ENCODE measurements at regions not wholly inside any gene's neighbourhood (a gene's known extent, or its start where the extent isn't known, plus 50 kb on each side); places are given as distances from the start of the nearest gene placed in this dataset.

- Mint-ChIP-seq H3K27me3 (ENCODE audit: low read depth in 2 of 2) (no peaks in the 10 kb centered on the region), H3K36me3 (no peaks in the 10 kb centered on the region), H3K9me3 (peaks cover 5% of the 10 kb centered on the region in 2 donors), H3K27ac (peak overlapping the region in 1 of 2 donors; percentile 36), H3K4me1 (peaks cover 10 to 14% of the 10 kb centered on the region in 2 donors), H3K4me3 (no peak overlapping the region)
- ATAC-seq (no peak), DNase-seq (no peak)
- Histone ChIP-seq H3K36me3 (ENCODE audit: control insufficient read depth, insufficient read depth, low read length) (no peaks in the 10 kb centered on the region), H3K9me3 (ENCODE audit: control insufficient read depth, insufficient read depth, low read length) (no peaks in the 10 kb centered on the region), H3K27me3 (ENCODE audit: control insufficient read depth, insufficient read depth, low read length) (no peaks in the 10 kb centered on the region), H3K4me3 (ENCODE audit: low read length) (no peak overlapping the region), H3K27ac (ENCODE audit: low read length) (peak overlapping the region; percentile 25), H3K4me1 (ENCODE audit: control insufficient read depth, insufficient read depth, low read length) (peaks cover 3% of the 10 kb centered on the region)
- no CpG with 5 or more reads among the region's 1 CpG for WGBS (ENCODE audit: insufficient coverage)
- TF ChIP-seq, protein P1, sequence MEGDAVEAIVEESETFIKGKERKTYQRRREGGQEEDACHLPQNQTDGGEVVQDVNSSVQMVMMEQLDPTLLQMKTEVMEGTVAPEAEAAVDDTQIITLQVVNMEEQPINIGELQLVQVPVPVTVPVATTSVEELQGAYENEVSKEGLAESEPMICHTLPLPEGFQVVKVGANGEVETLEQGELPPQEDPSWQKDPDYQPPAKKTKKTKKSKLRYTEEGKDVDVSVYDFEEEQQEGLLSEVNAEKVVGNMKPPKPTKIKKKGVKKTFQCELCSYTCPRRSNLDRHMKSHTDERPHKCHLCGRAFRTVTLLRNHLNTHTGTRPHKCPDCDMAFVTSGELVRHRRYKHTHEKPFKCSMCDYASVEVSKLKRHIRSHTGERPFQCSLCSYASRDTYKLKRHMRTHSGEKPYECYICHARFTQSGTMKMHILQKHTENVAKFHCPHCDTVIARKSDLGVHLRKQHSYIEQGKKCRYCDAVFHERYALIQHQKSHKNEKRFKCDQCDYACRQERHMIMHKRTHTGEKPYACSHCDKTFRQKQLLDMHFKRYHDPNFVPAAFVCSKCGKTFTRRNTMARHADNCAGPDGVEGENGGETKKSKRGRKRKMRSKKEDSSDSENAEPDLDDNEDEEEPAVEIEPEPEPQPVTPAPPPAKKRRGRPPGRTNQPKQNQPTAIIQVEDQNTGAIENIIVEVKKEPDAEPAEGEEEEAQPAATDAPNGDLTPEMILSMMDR (IDR thresholded peaks at IDR 0.05) = no peak
- intact Hi-C loops (cut with micrococcal nuclease) = no loop called here
Observed at GRCh38 chr12:87311206-87311605, 718.0 kb downstream of the C12orf50 start.

GRCh38 chr12:87310126-87310525 is 719.1 kb downstream of the C12orf50 start:
- ATAC-seq (no peak), DNase-seq (no peak)
- H3K36me3 Mint-ChIP-seq = no peaks in the 10 kb centered on the region
- no peak overlapping the region for H3K27ac Mint-ChIP-seq
- Histone ChIP-seq H3K4me1 (ENCODE audit: control insufficient read depth, insufficient read depth, low read length) (peaks cover 3% of the 10 kb centered on the region), H3K9me3 (ENCODE audit: control insufficient read depth, insufficient read depth, low read length) (no peaks in the 10 kb centered on the region), H3K4me3 (ENCODE audit: low read length) (no peak overlapping the region), H3K27ac (ENCODE audit: low read length) (no peak overlapping the region), H3K36me3 (ENCODE audit: control insufficient read depth, insufficient read depth, low read length) (no peaks in the 10 kb centered on the region), H3K27me3 (ENCODE audit: control insufficient read depth, insufficient read depth, low read length) (no peaks in the 10 kb centered on the region)
- no peaks in the 10 kb centered on the region for H3K27me3 Mint-ChIP-seq (ENCODE audit: low read depth in 2 of 2)
- intact Hi-C loops (cut with micrococcal nuclease) = no loop called here
- no CpG with 5 or more reads among the region's 1 CpG for WGBS (ENCODE audit: insufficient coverage)
- H3K9me3 Mint-ChIP-seq = peaks cover 3% of the 10 kb centered on the region in 2 donors
- no peak overlapping the region for H3K4me3 Mint-ChIP-seq
- peaks cover 10 to 14% of the 10 kb centered on the region in 2 donors for H3K4me1 Mint-ChIP-seq
- TF ChIP-seq, protein P1 (IDR thresholded peaks at IDR 0.05) = no peak

GRCh38 chr12:87305481-87305880 is 723.7 kb downstream of the C12orf50 start:
- H3K4me3 Mint-ChIP-seq = no peak overlapping the region
- Histone ChIP-seq H3K4me3 (ENCODE audit: low read length) (no peak overlapping the region), H3K36me3 (ENCODE audit: control insufficient read depth, insufficient read depth, low read length) (no peaks in the 10 kb centered on the region), H3K4me1 (ENCODE audit: control insufficient read depth, insufficient read depth, low read length) (no peaks in the 10 kb centered on the region), H3K27me3 (ENCODE audit: control insufficient read depth, insufficient read depth, low read length) (no peaks in the 10 kb centered on the region), H3K9me3 (ENCODE audit: control insufficient read depth, insufficient read depth, low read length) (no peaks in the 10 kb centered on the region), H3K27ac (ENCODE audit: low read length) (no peak overlapping the region)
- TF ChIP-seq, protein P1 (IDR thresholded peaks at IDR 0.05) = no peak
- intact Hi-C loops (cut with micrococcal nuclease) = no loop called here
- peaks cover 8 to 10% of the 10 kb centered on the region in 2 donors for H3K9me3 Mint-ChIP-seq
- no peak for ATAC-seq
- H3K36me3 Mint-ChIP-seq = no peaks in the 10 kb centered on the region
- no peak overlapping the region for H3K27ac Mint-ChIP-seq
- peaks cover 3 to 4% of the 10 kb centered on the region in 2 donors for H3K4me1 Mint-ChIP-seq
- DNase-seq = no peak
- H3K27me3 Mint-ChIP-seq (ENCODE audit: low read depth in 2 of 2) = no peaks in the 10 kb centered on the region

DNA sequence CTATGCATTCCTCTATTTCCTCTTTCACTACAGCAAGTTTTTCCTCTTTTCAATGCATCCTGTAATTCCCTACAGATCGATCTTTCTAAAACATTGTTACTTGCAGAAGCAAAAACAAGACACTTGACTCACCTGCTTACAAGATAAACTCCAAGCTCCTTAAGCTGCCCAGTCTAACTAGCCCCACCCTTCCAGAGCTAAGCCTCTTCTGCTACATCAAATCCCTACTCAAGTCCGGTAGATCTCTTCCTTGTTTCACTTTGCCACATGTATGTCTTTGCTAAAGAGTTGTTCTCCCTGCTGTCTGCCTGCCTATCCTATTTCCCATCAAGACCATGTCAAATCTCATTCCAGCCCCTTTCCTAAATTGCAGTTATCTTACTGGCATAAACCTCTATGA is 724.8 kb downstream of the C12orf50 start:
- Mint-ChIP-seq H3K36me3 (no peaks in the 10 kb centered on the region), H3K27me3 (ENCODE audit: low read depth in 2 of 2) (no peaks in the 10 kb centered on the region), H3K4me3 (no peak overlapping the region), H3K9me3 (peaks cover 8 to 15% of the 10 kb centered on the region in 2 donors), H3K27ac (no peak overlapping the region), H3K4me1 (no peaks in the 10 kb centered on the region)
- no peaks in the 10 kb centered on the region for H3K9me3 ChIP-seq (ENCODE audit: control insufficient read depth, insufficient read depth, low read length)
- intact Hi-C loops (cut with micrococcal nuclease) = no loop called here
- no peak overlapping the region for H3K27ac ChIP-seq (ENCODE audit: low read length)
- no peaks in the 10 kb centered on the region for H3K27me3 ChIP-seq (ENCODE audit: control insufficient read depth, insufficient read depth, low read length)
- TF ChIP-seq, protein P1 (IDR thresholded peaks at IDR 0.05) = no peak
- H3K4me1 ChIP-seq (ENCODE audit: control insufficient read depth, insufficient read depth, low read length) = no peaks in the 10 kb centered on the region
- WGBS (ENCODE audit: insufficient coverage) = 79% methylated on average over 2 of the region's 2 CpGs
- no peak for ATAC-seq
- H3K36me3 ChIP-seq (ENCODE audit: control insufficient read depth, insufficient read depth, low read length) = no peaks in the 10 kb centered on the region
- no peak overlapping the region for H3K4me3 ChIP-seq (ENCODE audit: low read length)
- DNase-seq = no peak
